OCI-LY1 (cell line): ENCODE measurements at regions not wholly inside any gene's neighbourhood (a gene's known extent, or its start where the extent isn't known, plus 50 kb on each side); places are given as distances from the start of the nearest gene placed in this dataset.

Experiments used
- CTCF ChIP-seq: fragments of 200-600 bp; sonication (generic), shearing (Covaris generic); IDR thresholded peaks from 2 replicates; pipeline ENCODE4 v1.5.1; 2017; ENCODE audit warnings: mild to moderate bottlenecking, antibody characterized with exemption, low read length, moderate library complexity, mixed read lengths
- EZH2 ChIP-seq: fragments of 200-600 bp; sonication (generic), shearing (Covaris generic); IDR thresholded peaks from 2 replicates; pipeline ENCODE4 v1.8.0; 2017; ENCODE audit warnings: borderline replicate concordance, mixed run types, mild to moderate bottlenecking, antibody characterized with exemption, low read length, moderate library complexity, mixed read lengths

- TF ChIP-seq EZH2, result no peak
- TF ChIP-seq CTCF, result no peak
Observed at GRCh38 chr3:72536878-72537267, 311.4 kb downstream of the SHQ1 start.
